CD14-positive monocyte (primary cell): ENCODE measurements at regions not wholly inside any gene's neighbourhood (a gene's known extent, or its start where the extent isn't known, plus 50 kb on each side); places are given as distances from the start of the nearest gene placed in this dataset.

ENCODE experiments used
- DNase-seq, 3 donors: peaks; one replicate each; pipeline ENCODE4 v3.0.0-alpha.2; 2011 to 2022
- H2AFZ ChIP-seq: 2 replicates; pipeline ENCODE4 v1.6.0; 2012; ENCODE audit warnings: mild to moderate bottlenecking, low read depth, low read length, inconsistent platforms; ENCODE audit not compliant: insufficient read depth, poor library complexity, severe bottlenecking
- H3K27ac ChIP-seq, 2 donors: 1 replicate in 1 of 2; 2 replicates in 1 of 2; pipeline ENCODE4 v1.5.1; 2012 to 2013; ENCODE audit warnings: low read length in 2 of 2, control low read depth in 1 of 2, inconsistent platforms in 1 of 2, low read depth in 1 of 2, mild to moderate bottlenecking in 1 of 2
- H3K27me3 ChIP-seq, 2 donors: one replicate each; pipeline versions ENCODE4 v1.6.0 to v1.6.1; 2011 to 2013; ENCODE audit warnings: low read length in 2 of 2; ENCODE audit not compliant: control insufficient read depth in 2 of 2, insufficient read depth in 2 of 2
- H3K36me3 ChIP-seq, 2 donors: replicated peaks in 1 of 2; 1 replicate in 1 of 2; 2 replicates in 1 of 2; pipeline versions ENCODE4 v1.5.1 to v1.6.1; 2012 to 2013; ENCODE audit warnings: low read length in 2 of 2, control low read depth in 1 of 2, inconsistent platforms in 1 of 2, mild to moderate bottlenecking in 1 of 2; ENCODE audit not compliant: insufficient read depth in 2 of 2, control insufficient read depth in 1 of 2
- H3K4me1 ChIP-seq, 2 donors: 1 replicate in 1 of 2; 2 replicates in 1 of 2; pipeline versions ENCODE4 v1.5.1 to v1.6.1; 2012 to 2013; ENCODE audit warnings: low read length in 2 of 2, control low read depth in 1 of 2, inconsistent platforms in 1 of 2, mild to moderate bottlenecking in 1 of 2, moderate library complexity in 1 of 2; ENCODE audit not compliant: insufficient read depth in 2 of 2, control insufficient read depth in 1 of 2
- H3K4me2 ChIP-seq: replicated peaks from 2 replicates; pipeline ENCODE3; 2012; ENCODE audit warnings: low read length, moderate library complexity, mild to moderate bottlenecking; ENCODE audit not compliant: poor library complexity, severe bottlenecking; ENCODE audit errors: extremely low read depth
- H3K4me3 ChIP-seq, 3 experiments: fragments of 200-600 bp in 1 of 3; sonication (generic) in 1 of 3; replicated peaks in 1 of 3; 1 replicate in 2 of 3; 2 replicates in 1 of 3; pipeline ENCODE4 v1.5.1; 2011 to 2013; ENCODE audit warnings: low read length in 3 of 3, mild to moderate bottlenecking in 3 of 3, control low read depth in 2 of 3, low read depth in 2 of 3, inconsistent platforms in 1 of 3, moderate library complexity in 1 of 3
- H3K79me2 ChIP-seq: 2 replicates; pipeline ENCODE4 v1.6.0; 2012; ENCODE audit warnings: mild to moderate bottlenecking, control low read depth, inconsistent platforms, low read length, moderate library complexity; ENCODE audit not compliant: insufficient read depth
- H3K9ac ChIP-seq: 2 replicates; pipeline ENCODE4 v1.6.0; 2017; ENCODE audit warnings: low read length, mild to moderate bottlenecking; ENCODE audit not compliant: insufficient read depth, poor library complexity, severe bottlenecking
- H3K9me3 ChIP-seq, 2 donors: replicated peaks in 1 of 2; 1 replicate in 1 of 2; 2 replicates in 1 of 2; pipeline versions ENCODE4 v1.5.1 to v1.6.1; 2012 to 2013; ENCODE audit warnings: low read length in 2 of 2, control low read depth in 1 of 2; ENCODE audit not compliant: control insufficient read depth in 1 of 2, insufficient read depth in 1 of 2
- H4K20me1 ChIP-seq: 2 replicates; pipeline ENCODE4 v1.6.0; 2012; ENCODE audit warnings: mild to moderate bottlenecking, low read length, control low read depth, moderate library complexity; ENCODE audit not compliant: insufficient read depth
- H3K27ac Mint-ChIP-seq, 7 donors: one replicate each; pipeline ENCODE4 v1.8.0; 2020; ENCODE audit warnings: mild to moderate bottlenecking in 7 of 7, mixed read lengths in 7 of 7, moderate library complexity in 6 of 7, inconsistent platforms in 2 of 7
- H3K27me3 Mint-ChIP-seq, 3 donors: one replicate each; pipeline ENCODE4 v1.8.0; 2021 to 2022; ENCODE audit warnings: low read depth in 3 of 3, mild to moderate bottlenecking in 3 of 3, mixed read lengths in 3 of 3, moderate library complexity in 3 of 3, inconsistent platforms in 1 of 3
- H3K36me3 Mint-ChIP-seq, 2 donors: one replicate each; pipeline ENCODE4 v1.8.0; 2020; ENCODE audit warnings: mixed read lengths in 2 of 2, inconsistent platforms in 1 of 2, mild to moderate bottlenecking in 1 of 2
- H3K4me1 Mint-ChIP-seq: one replicate; pipeline ENCODE4 v1.8.0; 2020; ENCODE audit warnings: mild to moderate bottlenecking, mixed read lengths
- H3K4me3 Mint-ChIP-seq, 2 donors: one replicate each; pipeline ENCODE4 v1.8.0; 2020; ENCODE audit warnings: mild to moderate bottlenecking in 2 of 2, mixed read lengths in 2 of 2, moderate library complexity in 1 of 2
- H3K9me3 Mint-ChIP-seq, 7 donors: one replicate each; pipeline ENCODE4 v1.8.0; 2020 to 2022; ENCODE audit warnings: mixed read lengths in 7 of 7, mild to moderate bottlenecking in 6 of 7, moderate library complexity in 6 of 7, inconsistent platforms in 2 of 7
- CTCF ChIP-seq: fragments of 200-600 bp; IDR thresholded peaks from one replicate; pipeline ENCODE4 v1.8.0; 2022; ENCODE audit warnings: antibody characterized with exemption, mild to moderate bottlenecking
- WGBS: methylation state at CpG from one replicate; pipeline ENCODE4 v1.1.5; 2013; ENCODE audit warnings: missing lambda C conversion rate; ENCODE audit not compliant: insufficient coverage; 5-methylcytosine and 5-hydroxymethylcytosine counted together
- intact Hi-C, 2 donors: fragments of 100-400 bp; cut with micrococcal nuclease; formaldehyde crosslinking; loops; one replicate each; pipeline versions ENCODE4 v1.15.0 to v1.15.1; 2023

GRCh38 chr2:120550282-120550681 lies 185.4 kb upstream of the GLI2 start:
- H3K27ac ChIP-seq = no peak overlapping the region
- WGBS = 88% methylated on average over 1 of the region's 4 CpGs
- no peak overlapping the region for H3K4me3 ChIP-seq
- H3K36me3 Mint-ChIP-seq = no peaks in the 10 kb centered on the region
- TF ChIP-seq CTCF = no peak
- H3K27ac Mint-ChIP-seq = no peak overlapping the region
- DNase-seq = no peak
- H3K36me3 ChIP-seq = no peaks in the 10 kb centered on the region
- H3K4me3 Mint-ChIP-seq = no peak overlapping the region
- H4K20me1 ChIP-seq = no peaks in the 10 kb centered on the region
- no peak overlapping the region for H2AFZ ChIP-seq
- no peaks in the 10 kb centered on the region for H3K79me2 ChIP-seq
- peaks cover 4 to 6% of the 10 kb centered on the region in 2 donors for H3K4me1 ChIP-seq
- no peaks in the 10 kb centered on the region for H3K27me3 ChIP-seq
- H3K9me3 Mint-ChIP-seq = no peaks in the 10 kb centered on the region
- no peak overlapping the region for H3K4me2 ChIP-seq
- no peak overlapping the region for H3K9ac ChIP-seq
- peaks cover 5 to 6% (median 5%) of the 10 kb centered on the region in 3 donors for H3K27me3 Mint-ChIP-seq
- peaks cover 9% of the 10 kb centered on the region for H3K4me1 Mint-ChIP-seq
- no peaks in the 10 kb centered on the region for H3K9me3 ChIP-seq
- intact Hi-C loops = no loop called here

GRCh38 chr2:120550893-120551446 lies 184.7 kb upstream of the GLI2 start:
- DNase-seq = no peak
- H3K9ac ChIP-seq = no peak overlapping the region

More at GRCh38 chr2:120550893-120551446, 184.7 kb upstream of the GLI2 start:
- no peak overlapping the region for H3K4me3 Mint-ChIP-seq
- H3K4me1 Mint-ChIP-seq = peaks cover 9% of the 10 kb centered on the region
- no CpG with 5 or more reads among the region's 2 CpGs for WGBS
- H2AFZ ChIP-seq = no peak overlapping the region
- no peak overlapping the region for H3K4me3 ChIP-seq
- intact Hi-C loops = no loop called here
- no peaks in the 10 kb centered on the region for H3K27me3 ChIP-seq
- no peaks in the 10 kb centered on the region for H3K9me3 ChIP-seq
- H3K4me2 ChIP-seq = no peak overlapping the region
- H3K79me2 ChIP-seq = no peaks in the 10 kb centered on the region
- no peaks in the 10 kb centered on the region for H4K20me1 ChIP-seq
- no peak overlapping the region for H3K27ac ChIP-seq
- peaks cover 5 to 7% (median 6%) of the 10 kb centered on the region in 3 donors for H3K27me3 Mint-ChIP-seq
- no peaks in the 10 kb centered on the region for H3K9me3 Mint-ChIP-seq
- H3K4me1 ChIP-seq = peaks cover 4 to 6% of the 10 kb centered on the region in 2 donors
- no peaks in the 10 kb centered on the region for H3K36me3 ChIP-seq
- no peaks in the 10 kb centered on the region for H3K36me3 Mint-ChIP-seq
- no peak overlapping the region for H3K27ac Mint-ChIP-seq
- no peak for TF ChIP-seq CTCF
